GM10266 (cell line): ENCODE measurements at regions not wholly inside any gene's neighbourhood (a gene's known extent, or its start where the extent isn't known, plus 50 kb on each side); places are given as distances from the start of the nearest gene placed in this dataset.

ENCODE experiments used
- DNase-seq: peaks from one replicate; pipeline ENCODE4 v3.0.0; 2012; ENCODE audit errors: extremely low spot score
- TF ChIP-seq, protein P1 (sequence below): IDR thresholded peaks from 2 replicates; pipeline ENCODE4 v1.5.1; 2012; ENCODE audit warnings: mild to moderate bottlenecking, low read depth; ENCODE audit not compliant: control insufficient read depth, insufficient read depth; ENCODE audit errors: missing control alignments

DNA sequence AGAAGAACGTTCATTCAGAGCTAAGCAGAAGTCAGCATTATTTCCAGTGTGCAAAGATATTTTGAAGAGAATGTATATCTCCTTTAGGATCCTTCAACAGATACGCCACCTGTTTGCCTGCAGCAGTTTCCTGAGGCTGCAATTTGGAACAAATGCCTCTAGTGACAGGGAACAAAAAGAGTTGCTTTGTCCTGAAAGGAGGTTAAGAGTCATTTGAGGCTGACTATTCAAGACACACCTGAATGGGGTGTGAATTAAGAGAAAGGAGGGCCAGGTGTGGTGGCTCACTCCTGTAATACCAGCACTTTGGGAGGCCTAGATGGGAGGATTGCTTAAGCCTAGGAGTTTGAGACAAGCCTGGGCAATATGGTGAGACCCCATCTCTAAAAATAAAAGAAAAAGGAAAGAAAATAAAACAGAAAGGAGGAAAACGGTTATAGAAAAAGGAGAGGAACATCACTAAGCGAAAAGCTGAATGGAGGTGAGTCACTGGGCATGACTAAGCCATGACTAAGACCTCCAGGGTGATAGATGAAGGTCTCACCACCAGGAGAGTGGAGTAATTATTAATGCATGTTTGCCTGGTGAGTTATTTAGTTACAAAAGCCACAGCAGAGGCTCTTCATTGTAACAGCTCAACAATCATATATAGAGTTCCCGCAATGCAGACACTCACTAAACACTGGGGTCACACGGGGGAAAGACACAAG is 255.2 kb upstream of the TNC start:
- TF ChIP-seq, protein P1, sequence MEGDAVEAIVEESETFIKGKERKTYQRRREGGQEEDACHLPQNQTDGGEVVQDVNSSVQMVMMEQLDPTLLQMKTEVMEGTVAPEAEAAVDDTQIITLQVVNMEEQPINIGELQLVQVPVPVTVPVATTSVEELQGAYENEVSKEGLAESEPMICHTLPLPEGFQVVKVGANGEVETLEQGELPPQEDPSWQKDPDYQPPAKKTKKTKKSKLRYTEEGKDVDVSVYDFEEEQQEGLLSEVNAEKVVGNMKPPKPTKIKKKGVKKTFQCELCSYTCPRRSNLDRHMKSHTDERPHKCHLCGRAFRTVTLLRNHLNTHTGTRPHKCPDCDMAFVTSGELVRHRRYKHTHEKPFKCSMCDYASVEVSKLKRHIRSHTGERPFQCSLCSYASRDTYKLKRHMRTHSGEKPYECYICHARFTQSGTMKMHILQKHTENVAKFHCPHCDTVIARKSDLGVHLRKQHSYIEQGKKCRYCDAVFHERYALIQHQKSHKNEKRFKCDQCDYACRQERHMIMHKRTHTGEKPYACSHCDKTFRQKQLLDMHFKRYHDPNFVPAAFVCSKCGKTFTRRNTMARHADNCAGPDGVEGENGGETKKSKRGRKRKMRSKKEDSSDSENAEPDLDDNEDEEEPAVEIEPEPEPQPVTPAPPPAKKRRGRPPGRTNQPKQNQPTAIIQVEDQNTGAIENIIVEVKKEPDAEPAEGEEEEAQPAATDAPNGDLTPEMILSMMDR, result no peak
- no peak for DNase-seq

DNA sequence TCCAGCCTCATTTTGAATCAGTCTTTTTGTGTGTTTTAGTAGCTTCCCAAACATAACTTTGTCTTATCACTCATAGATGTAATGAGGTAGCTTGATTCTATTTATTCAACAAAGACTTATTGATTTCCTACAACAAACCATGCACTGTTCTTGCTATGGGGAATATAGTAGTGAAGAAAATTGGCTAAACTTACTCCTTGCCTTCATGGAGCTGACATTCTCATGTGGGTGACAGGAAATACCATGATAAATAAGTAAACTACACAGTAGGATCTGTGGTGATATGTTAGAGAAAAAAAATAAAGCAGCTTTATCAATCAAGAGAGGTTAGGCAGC is 255.7 kb upstream of the TNC start:
- no peak for DNase-seq
- TF ChIP-seq, protein P1, result no peak

DNA sequence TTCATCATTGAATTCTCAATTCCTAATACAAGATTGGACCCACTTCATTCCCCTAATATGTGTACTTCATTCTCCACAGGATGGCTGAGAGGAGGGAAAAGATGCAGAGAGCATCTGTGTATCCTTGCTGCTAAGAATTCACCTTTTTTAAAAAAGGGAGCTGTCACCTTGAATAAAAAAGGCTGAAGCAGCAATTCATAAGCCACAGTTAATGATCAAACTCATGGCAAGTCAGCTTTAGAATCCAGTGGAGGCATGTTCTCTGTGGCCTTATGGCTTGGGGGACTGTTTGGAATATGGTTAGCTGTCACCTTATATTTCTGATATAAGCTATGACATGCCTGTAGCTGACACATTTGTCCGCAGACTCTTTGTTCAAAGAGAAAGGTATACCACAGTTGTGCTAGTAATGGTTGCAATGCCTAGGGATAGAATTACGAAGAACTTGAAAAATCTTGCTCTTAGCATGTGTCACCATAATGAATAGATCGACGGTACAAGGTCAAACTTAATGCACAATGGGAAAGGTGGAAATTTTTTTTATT is 256.8 kb upstream of the TNC start:
- no peak for DNase-seq
- TF ChIP-seq, protein P1, result no peak

DNA sequence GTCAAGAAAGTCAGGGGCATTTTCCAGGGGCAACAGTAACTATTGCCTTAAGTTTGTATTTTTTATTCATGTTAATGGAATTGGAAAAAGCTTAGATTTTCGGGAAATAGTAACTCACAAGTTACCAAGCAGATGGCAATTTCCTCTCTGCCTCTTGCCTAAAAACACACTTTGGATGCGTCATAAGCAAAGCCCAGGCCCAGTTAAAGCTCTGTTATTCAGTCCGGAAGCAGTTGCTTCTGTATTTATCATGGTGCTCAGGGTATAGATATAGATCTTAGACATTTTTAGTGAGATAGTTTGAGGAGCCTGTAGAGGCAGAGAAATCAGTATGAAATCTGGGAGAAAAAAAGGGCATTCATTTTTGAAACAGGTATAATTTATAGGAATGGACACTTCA is 260.3 kb upstream of the TNC start:
- TF ChIP-seq, protein P1, result no peak
- no peak for DNase-seq

GRCh38 chr9:115378758-115379157 is 260.8 kb upstream of the TNC start:
- TF ChIP-seq, protein P1, result no peak
- DNase-seq, result no peak

- TF ChIP-seq, protein P1, result no peak
- no peak for DNase-seq
Measured at GRCh38 chr9:115379719-115380118, 261.8 kb upstream of the TNC start.

- TF ChIP-seq, protein P1, result no peak
- DNase-seq, result no peak
Measured at GRCh38 chr9:115382865-115383264, 264.9 kb upstream of the TNC start.
